Superior temporal gyrus (tissue), 1 donor: ENCODE measurements at regions not wholly inside any gene's neighbourhood (a gene's known extent, or its start where the extent isn't known, plus 50 kb on each side); places are given as distances from the start of the nearest gene placed in this dataset.
A peak's percentile ranks its signal among the peaks of the same experiment; 100 is the strongest.

Source experiments
- DNase-seq: peaks from one replicate; pipeline ENCODE4 v3.0.0-alpha.2; 2016; ENCODE audit errors: extremely low spot score

GRCh38 chr15:38695249-38696108 is 130.9 kb upstream of the RASGRP1 start:
- no peak for DNase-seq

DNA sequence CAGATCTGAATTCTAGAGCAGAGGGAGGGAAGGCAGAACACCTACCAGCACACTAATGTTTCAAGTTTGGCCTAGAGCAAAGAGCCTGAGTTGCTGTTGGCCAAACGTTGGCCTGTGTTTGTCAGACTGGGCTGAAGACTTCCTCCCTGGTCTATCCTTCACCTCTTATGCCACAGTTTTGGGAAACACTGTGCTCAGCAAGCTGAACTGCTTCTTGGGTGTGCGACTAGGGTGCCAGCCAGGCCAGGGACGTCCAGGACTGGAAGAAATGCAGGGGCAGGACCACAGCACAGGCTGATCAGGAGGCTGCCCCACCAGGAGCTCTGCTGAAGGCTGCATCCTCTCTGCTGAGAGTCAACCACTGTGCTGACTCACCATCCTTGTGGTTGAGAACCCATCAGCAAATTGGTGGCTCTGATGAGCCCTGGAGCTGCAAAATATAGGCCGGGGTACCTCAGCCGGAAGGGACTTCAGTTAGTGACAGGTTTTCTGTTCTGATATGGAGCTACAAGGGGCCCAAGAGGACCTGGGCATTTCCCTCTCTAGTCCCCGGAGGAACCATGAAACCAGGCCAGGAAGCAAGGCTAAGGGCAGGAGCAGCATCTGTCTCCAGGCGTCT is 131.6 kb upstream of the RASGRP1 start:
- DNase-seq = no peak

DNA sequence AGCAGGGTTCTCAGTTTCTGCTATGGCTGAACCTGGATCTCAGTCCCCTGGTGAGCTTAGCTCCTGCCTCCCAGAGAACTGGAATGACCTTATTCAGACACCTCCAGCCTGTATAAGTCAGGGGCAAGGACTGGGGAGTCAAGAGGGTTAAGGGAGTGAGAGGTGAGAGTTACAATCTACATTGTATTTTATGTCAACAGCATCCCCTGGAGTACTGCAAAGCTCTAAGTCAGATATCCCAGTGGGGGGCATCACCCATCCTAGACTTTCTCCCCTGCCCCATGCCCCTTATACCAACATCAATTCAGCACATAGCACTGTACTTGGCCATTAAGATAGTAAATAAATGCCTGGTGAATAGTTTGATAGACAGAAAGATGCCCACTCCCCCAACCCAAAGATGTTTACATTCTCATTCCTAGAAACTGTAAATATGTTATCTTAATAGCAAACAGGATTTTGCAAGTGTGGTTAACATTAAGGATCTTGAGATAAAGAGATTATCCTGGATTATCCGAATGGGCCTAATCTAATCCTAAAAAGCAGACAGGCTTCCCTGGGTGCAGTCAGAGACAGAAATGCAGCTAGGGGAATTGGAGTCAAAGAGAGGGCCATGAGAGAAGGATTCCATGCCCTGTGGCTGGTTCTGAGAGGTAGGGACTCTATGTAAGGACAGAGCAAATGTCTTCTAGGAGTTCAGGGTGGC is 132.3 kb upstream of the RASGRP1 start:
- DNase-seq = no peak

DNA sequence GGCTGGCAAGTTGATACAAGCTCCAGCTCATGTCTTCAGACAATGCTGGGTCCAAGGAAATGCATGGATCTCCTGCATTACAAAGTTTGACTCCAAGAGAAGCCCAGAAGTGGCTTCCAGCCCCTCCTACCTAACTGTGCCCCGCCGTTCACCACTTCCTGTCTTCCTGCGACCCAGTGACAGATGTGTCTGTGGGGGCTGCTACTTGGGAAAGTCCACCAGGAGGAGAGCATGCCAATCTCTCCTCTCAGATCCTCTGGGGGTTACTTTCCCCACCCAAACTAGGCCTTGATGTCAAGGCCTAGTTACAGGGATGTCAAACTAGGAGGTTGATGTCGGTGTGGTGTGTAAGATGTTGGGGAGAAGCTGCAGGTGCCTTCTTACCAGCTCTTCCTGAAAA is 133.6 kb upstream of the RASGRP1 start:
- DNase-seq = no peak

DNA sequence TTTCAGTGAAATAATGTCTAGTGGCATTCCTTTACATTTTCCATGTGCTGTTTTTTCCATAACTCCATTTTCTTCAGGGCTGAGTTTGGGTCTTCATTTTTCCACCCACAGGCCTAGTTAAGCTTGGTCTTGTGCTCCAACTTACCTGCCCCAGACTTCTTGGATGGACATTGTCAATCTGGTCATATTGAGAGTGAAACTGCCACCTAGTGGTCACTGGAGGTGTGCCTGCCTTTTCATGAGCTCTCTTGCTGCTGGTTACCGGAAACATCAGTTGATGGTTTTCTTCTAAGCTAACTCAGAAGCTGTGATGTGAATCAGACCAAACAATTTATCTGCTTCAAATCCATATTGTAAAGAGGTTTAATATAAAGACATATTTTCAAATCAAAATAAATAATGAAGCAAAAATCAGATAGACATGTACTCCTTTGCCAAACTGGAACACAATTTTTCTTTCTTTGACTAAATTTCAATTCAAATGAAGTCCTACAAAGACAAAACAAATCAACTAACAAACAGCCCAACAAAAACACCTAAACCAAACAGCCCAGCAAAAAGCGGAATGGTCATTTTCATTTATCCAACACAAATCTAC is 135.1 kb upstream of the RASGRP1 start:
- peak; percentile 84 for DNase-seq

GRCh38 chr15:38701149-38701548 is 136.5 kb upstream of the RASGRP1 start:
- DNase-seq = no peak

GRCh38 chr15:38702178-38702912 is 137.7 kb upstream of the RASGRP1 start:
- no peak for DNase-seq

DNA sequence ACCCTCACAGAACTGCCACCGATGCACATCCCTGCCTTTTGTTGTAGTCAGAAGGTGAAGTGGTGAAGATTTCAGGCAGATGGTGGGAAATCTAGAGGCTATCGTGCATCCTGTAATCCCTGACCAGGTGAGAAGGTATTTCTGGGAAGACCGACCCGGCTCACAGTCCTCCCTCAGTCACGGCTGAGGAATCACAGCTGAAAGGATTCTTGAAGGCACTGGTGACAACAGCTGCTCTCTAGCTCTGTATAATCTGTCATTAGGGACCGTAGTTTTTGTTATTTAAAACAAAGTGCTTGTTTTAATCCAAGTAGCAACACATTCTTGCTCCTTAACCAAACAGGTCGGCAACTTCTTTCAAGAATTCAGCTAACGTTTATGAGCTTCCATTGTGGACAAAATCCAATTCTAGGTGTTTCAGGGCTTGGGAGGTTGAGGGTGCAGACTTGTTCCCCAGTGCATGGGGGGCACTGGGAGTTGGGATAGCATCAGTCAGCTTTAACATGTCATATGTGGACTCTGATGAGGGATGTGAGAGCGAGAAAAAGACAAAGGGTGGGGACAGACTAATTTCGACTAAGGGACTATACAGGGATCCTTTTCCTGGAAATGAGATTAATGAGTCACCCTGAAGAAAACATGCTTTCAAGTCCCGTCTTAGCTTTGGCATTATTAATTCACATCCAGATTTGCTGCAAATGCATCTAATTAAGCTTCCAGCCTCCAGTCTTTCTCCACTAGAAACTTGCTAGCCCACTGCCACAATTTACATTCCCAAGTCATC is 141.0 kb upstream of the RASGRP1 start:
- DNase-seq = no peak

GRCh38 chr15:38706956-38707355 is 142.3 kb upstream of the RASGRP1 start:
- DNase-seq = no peak

- peak; percentile 82 for DNase-seq
Measured at GRCh38 chr15:38707802-38708671, 143.4 kb upstream of the RASGRP1 start.

GRCh38 chr15:38708672-38709180 is 144.1 kb upstream of the RASGRP1 start:
- DNase-seq = no peak

- DNase-seq = no peak
Measured at GRCh38 chr15:38709196-38709595, 144.6 kb upstream of the RASGRP1 start.

GRCh38 chr15:38714309-38715072 is 149.9 kb upstream of the RASGRP1 start:
- DNase-seq = peak; percentile 28

DNA sequence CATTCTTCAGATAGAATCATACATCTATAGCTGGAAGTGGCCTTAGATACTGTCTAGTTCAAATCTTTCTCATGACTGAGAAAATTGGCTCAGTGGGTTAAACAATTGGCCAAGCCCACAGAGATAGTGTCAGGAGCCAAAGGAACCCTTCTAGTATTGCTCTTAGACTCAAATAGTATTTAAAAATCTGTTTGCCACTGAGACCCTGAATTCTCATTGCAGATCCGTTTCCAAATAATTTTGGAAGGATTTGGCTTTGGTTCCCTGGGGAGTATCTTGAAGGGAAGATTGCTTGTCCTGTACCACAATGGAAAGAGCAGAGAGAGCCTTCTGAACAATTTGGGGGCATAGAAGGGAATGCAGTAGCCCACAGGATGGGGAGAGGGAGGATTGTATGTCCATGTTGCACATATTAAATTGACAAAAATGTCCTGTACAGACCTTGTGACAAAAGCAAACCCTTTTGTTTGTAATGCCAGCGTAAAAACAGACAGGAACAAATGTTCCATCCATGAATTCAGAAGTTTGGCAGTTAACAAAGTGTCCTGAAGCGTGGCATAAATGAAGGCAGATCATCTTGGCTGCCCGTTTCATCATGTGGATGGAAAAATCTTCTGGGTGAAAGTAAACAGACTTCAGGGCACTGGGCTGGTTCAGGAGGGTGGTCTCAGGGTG is 156.4 kb upstream of the RASGRP1 start:
- DNase-seq = no peak

DNA sequence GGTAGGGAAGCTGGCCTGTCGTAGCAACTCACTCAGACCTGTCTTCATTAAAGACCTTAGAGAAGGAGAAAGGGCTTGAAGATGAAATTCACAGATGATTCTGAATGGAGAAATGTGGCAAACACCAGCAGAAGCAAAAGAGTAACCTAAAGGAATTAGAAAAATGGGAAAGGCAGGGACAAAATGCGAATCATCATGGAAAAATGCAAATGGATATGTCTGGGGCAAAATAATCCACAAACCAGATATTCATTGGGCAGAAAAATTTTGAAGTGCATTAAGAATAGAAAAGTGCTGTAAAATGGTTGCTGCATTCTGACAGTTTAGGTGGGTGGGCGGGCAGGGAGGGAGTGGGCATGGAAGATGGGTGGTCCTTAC is 156.9 kb upstream of the RASGRP1 start:
- DNase-seq = no peak

- DNase-seq = no peak
Measured at GRCh38 chr15:38722236-38722635, 157.6 kb upstream of the RASGRP1 start.

DNA sequence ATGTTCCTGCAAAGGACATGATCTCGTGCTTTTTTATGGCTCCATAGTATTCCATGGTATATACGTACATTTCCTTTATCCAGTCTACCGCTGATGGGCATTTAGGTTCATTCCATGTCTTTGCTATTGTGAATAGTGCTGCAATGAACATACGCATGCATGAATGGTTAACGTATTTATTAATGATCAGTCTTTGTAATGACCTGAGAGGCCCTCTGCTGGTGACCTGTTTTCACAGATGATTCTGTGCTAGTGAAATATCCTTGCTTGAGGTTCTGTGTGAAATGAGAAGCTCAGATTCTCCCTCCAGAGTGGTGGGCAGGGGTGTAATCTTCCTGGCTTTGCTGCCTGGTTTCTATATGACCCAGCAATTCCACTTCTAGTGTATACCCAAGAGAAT is 160.2 kb upstream of the RASGRP1 start:
- no peak for DNase-seq

DNA sequence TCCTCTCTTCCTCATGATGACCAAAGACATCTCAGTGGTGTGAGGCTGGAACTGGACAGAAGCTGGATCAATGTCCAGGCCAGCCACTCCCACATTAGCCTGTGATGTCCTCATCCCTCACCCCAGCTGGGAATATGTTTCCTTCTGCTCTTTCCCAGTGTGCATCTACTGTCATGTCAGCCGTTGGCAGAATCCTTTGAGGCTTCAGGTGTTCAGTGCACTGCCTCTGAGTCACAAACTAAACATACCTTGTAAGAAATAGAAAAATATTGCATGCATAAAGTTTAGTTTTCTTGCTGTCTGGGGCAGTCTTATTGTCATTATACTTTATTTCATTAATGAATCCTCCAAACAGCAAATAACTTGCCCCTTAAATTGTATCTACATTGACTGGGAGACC is 161.6 kb upstream of the RASGRP1 start:
- DNase-seq = no peak
